SK-MEL-5 (cell line): ENCODE measurements at regions not wholly inside any gene's neighbourhood (a gene's known extent, or its start where the extent isn't known, plus 50 kb on each side); places are given as distances from the start of the nearest gene placed in this dataset.

ENCODE experiments used
- DNase-seq: peaks from one replicate; pipeline ENCODE4 v3.0.0-alpha.2; 2016; ENCODE audit warnings: low read depth, low spot score
- in situ Hi-C: cut with HindIII; loops from 2 replicates; pipeline ENCODE4 v1.10.0; 2016; ENCODE audit warnings: low sequenced_read_pairs, high pct_unique_total_duplicates, low pct_unique_long_range_greater_than_20kb
- small RNA-seq, 2 experiments: library from RNA; depleted of rRNA; stranded (forward); fragments of <200 nt; gene quantifications; one replicate each; pipeline ENCODE3, GENCODE V24; 2014

- no peak for DNase-seq
- in situ Hi-C loops: no loop called here
Observed at GRCh38 chr2:8627692-8628085, 54.2 kb upstream of the ID2 start.

GRCh38 chr2:8628179-8628865 is 53.5 kb upstream of the ID2 start:
- in situ Hi-C loops: no loop called here
- no peak for DNase-seq

- no peak for DNase-seq
- in situ Hi-C loops: no loop called here
Observed at GRCh38 chr2:8628866-8629209, 53.0 kb upstream of the ID2 start.

- DNase-seq: no peak
- in situ Hi-C loops: no loop called here
Observed at GRCh38 chr2:8629402-8629801, 52.5 kb upstream of the ID2 start.

- no peak for DNase-seq
- in situ Hi-C loops: no loop called here
Observed at GRCh38 chr2:8630676-8631464, 51.0 kb upstream of the ID2 start.

- DNase-seq: no peak
- in situ Hi-C loops: no loop called here
Observed at GRCh38 chr2:8631465-8632005, 50.3 kb upstream of the ID2 start.

Small RNA genes lying in the stretch of these regions (small RNA-seq; reads per million reads assigned to genes)
- gene AC092580.3 (0 reads per million in 2 experiments), gene RNU6ATAC37P (0 reads per million in 2 experiments), gene SNRPEP5 (0 to 0.02 reads per million in 2 experiments)
